H9 (cell line): ENCODE measurements at regions not wholly inside any gene's neighbourhood (a gene's known extent, or its start where the extent isn't known, plus 50 kb on each side); places are given as distances from the start of the nearest gene placed in this dataset.

Source experiments
- DNase-seq: peaks from one replicate; pipeline ENCODE4 v3.0.0-alpha.2; 2017
- H2AFZ ChIP-seq: one replicate; pipeline ENCODE4 v1.6.1; 2013; ENCODE audit warnings: mild to moderate bottlenecking, low read length, control low read depth, moderate library complexity
- H2AK5ac ChIP-seq: 2 replicates; pipeline ENCODE4 v1.6.1; 2013; ENCODE audit warnings: low read length, control low read depth, mixed read lengths; ENCODE audit not compliant: insufficient read length
- H2BK120ac ChIP-seq: one replicate; pipeline ENCODE4 v1.6.1; 2013; ENCODE audit warnings: low read depth, mild to moderate bottlenecking, low read length, control low read depth, inconsistent platforms; ENCODE audit not compliant: poor library complexity, severe bottlenecking
- H2BK12ac ChIP-seq: 2 replicates; pipeline ENCODE4 v1.6.1; 2013; ENCODE audit warnings: low read length, control low read depth, mixed read lengths, low read depth; ENCODE audit not compliant: insufficient read length
- H2BK15ac ChIP-seq: 2 replicates; pipeline ENCODE4 v1.6.1; 2013; ENCODE audit warnings: low read depth, low read length, control low read depth
- H2BK20ac ChIP-seq: one replicate; pipeline ENCODE4 v1.6.1; 2013; ENCODE audit warnings: low read depth, mild to moderate bottlenecking, low read length, control low read depth, inconsistent platforms; ENCODE audit not compliant: poor library complexity, severe bottlenecking
- H2BK5ac ChIP-seq: 2 replicates; pipeline ENCODE4 v1.6.1; 2013; ENCODE audit warnings: low read length, control low read depth, mixed read lengths; ENCODE audit not compliant: insufficient read length
- H3K14ac ChIP-seq: 2 replicates; pipeline ENCODE4 v1.6.1; 2013; ENCODE audit warnings: low read length, control low read depth; ENCODE audit not compliant: insufficient read depth
- H3K18ac ChIP-seq: 2 replicates; pipeline ENCODE4 v1.6.1; 2013; ENCODE audit warnings: low read depth, mild to moderate bottlenecking, mixed read lengths, low read length, control low read depth; ENCODE audit not compliant: insufficient read length
- H3K23ac ChIP-seq: 2 replicates; pipeline ENCODE4 v1.6.1; 2013; ENCODE audit warnings: low read length, control low read depth, mixed read lengths, low read depth; ENCODE audit not compliant: insufficient read length
- H3K23me2 ChIP-seq: 2 replicates; pipeline ENCODE4 v1.6.1; 2013; ENCODE audit warnings: low read depth, mild to moderate bottlenecking, mixed read lengths, low read length, control low read depth; ENCODE audit not compliant: insufficient read length, poor library complexity, severe bottlenecking
- H3K27ac ChIP-seq: 2 replicates; pipeline ENCODE4 v1.5.1; 2013; ENCODE audit warnings: low read length, control low read depth, mixed read lengths, low read depth; ENCODE audit not compliant: insufficient read length
- H3K27me3 ChIP-seq: 2 replicates; pipeline ENCODE4 v1.6.1; 2013; ENCODE audit warnings: low read length, control low read depth, inconsistent platforms; ENCODE audit not compliant: insufficient read depth
- H3K4ac ChIP-seq: 2 replicates; pipeline ENCODE4 v1.6.1; 2013; ENCODE audit warnings: low read depth, mild to moderate bottlenecking, control low read depth, inconsistent platforms, low read length, moderate library complexity
- H3K4me1 ChIP-seq: 2 replicates; pipeline ENCODE4 v1.6.1; 2013; ENCODE audit warnings: low read length, control low read depth, inconsistent platforms; ENCODE audit not compliant: insufficient read depth
- H3K4me2 ChIP-seq: 2 replicates; pipeline ENCODE4 v1.6.1; 2013; ENCODE audit warnings: low read length, control low read depth, mixed read lengths; ENCODE audit not compliant: insufficient read length, insufficient read depth
- H3K56ac ChIP-seq: 2 replicates; pipeline ENCODE4 v1.6.1; 2013; ENCODE audit warnings: low read depth, mild to moderate bottlenecking, mixed read lengths, low read length, control low read depth; ENCODE audit not compliant: insufficient read length
- H3K79me1 ChIP-seq: 2 replicates; pipeline ENCODE4 v1.6.1; 2013; ENCODE audit warnings: low read depth, mild to moderate bottlenecking, moderate library complexity, low read length, control low read depth, inconsistent platforms; ENCODE audit not compliant: insufficient read depth, poor library complexity, severe bottlenecking
- H3K79me2 ChIP-seq: 2 replicates; pipeline ENCODE4 v1.6.1; 2013; ENCODE audit warnings: low read length, control low read depth, inconsistent platforms; ENCODE audit not compliant: insufficient read depth
- H3K9ac ChIP-seq: 2 replicates; pipeline ENCODE4 v1.6.1; 2013; ENCODE audit warnings: low read length, control low read depth, mixed read lengths; ENCODE audit not compliant: insufficient read length; ENCODE audit errors: extremely low read depth
- H3K9me3 ChIP-seq: one replicate; pipeline ENCODE4 v1.6.1; 2013; ENCODE audit warnings: low read depth, low read length, inconsistent platforms; ENCODE audit not compliant: control insufficient read depth
- H3T11ph ChIP-seq: one replicate; pipeline ENCODE4 v1.6.1; 2013; ENCODE audit warnings: mild to moderate bottlenecking, low read length, control low read depth, inconsistent platforms
- H4K20me1 ChIP-seq: one replicate; pipeline ENCODE4 v1.6.1; 2013; ENCODE audit not compliant: control insufficient read depth, insufficient read length, insufficient read depth
- H4K5ac ChIP-seq: 2 replicates; pipeline ENCODE4 v1.6.1; 2013; ENCODE audit warnings: low read depth, mild to moderate bottlenecking, mixed read lengths, low read length, control low read depth; ENCODE audit not compliant: insufficient read length
- H4K8ac ChIP-seq: replicated peaks from 2 replicates; pipeline ENCODE4 v1.6.1; 2013; ENCODE audit warnings: low read length, control low read depth, mixed read lengths, low read depth; ENCODE audit not compliant: insufficient read length
- H4K91ac ChIP-seq: 2 replicates; pipeline ENCODE4 v1.6.1; 2013; ENCODE audit warnings: low read depth, mild to moderate bottlenecking, moderate library complexity, mixed read lengths, low read length, control low read depth; ENCODE audit not compliant: insufficient read length
- H3K27ac Mint-ChIP-seq, 3 experiments: 2 replicates in 2 of 3; 3 replicates in 1 of 3; pipeline ENCODE4 v1.8.0; 2020 to 2021; ENCODE audit warnings: mixed read lengths in 3 of 3, mild to moderate bottlenecking in 1 of 3, moderate library complexity in 1 of 3
- H3K27me3 Mint-ChIP-seq: 2 replicates; pipeline ENCODE4 v1.8.0; 2021; ENCODE audit warnings: low read depth, mild to moderate bottlenecking, moderate library complexity, mixed read lengths
- H3K36me3 Mint-ChIP-seq, 3 experiments: 2 replicates in 2 of 3; 3 replicates in 1 of 3; pipeline ENCODE4 v1.8.0; 2020 to 2021; ENCODE audit warnings: low read depth in 3 of 3, mixed read lengths in 3 of 3; ENCODE audit not compliant: insufficient read depth in 1 of 3
- H3K4me1 Mint-ChIP-seq, 2 experiments: 2 replicates each; pipeline ENCODE4 v1.8.0; 2020; ENCODE audit warnings: mixed read lengths in 2 of 2
- H3K4me3 Mint-ChIP-seq, 2 experiments: 2 replicates in 1 of 2; 3 replicates in 1 of 2; pipeline ENCODE4 v1.8.0; 2020 to 2021; ENCODE audit warnings: mild to moderate bottlenecking in 2 of 2, mixed read lengths in 2 of 2, moderate library complexity in 1 of 2
- H3K9me3 Mint-ChIP-seq, 2 experiments: 2 replicates in 1 of 2; 3 replicates in 1 of 2; pipeline ENCODE4 v1.8.0; 2020; ENCODE audit warnings: mild to moderate bottlenecking in 2 of 2, mixed read lengths in 2 of 2, moderate library complexity in 1 of 2
- CTCF ChIP-seq: fragments of 200-600 bp; sonication (generic); conservative IDR thresholded peaks from 3 replicates; pipeline ENCODE4 v1.8.0; 2021; ENCODE audit warnings: antibody characterized with exemption, mild to moderate bottlenecking
- WGBS: extraction: QIAGEN DNeasy Blood & Tissue Kit; methylation state at CpG from one replicate; pipeline ENCODE4 v1.1.7; 2013; ENCODE audit warnings: missing lambda C conversion rate, low lambda C conversion rate, mixed read lengths; ENCODE audit not compliant: insufficient read length; ENCODE audit errors: extremely low coverage; 5-methylcytosine and 5-hydroxymethylcytosine counted together

GRCh38 chr12:61993734-61994345, 266.4 kb upstream of the USP15 start:
- Histone ChIP-seq H3K14ac (no peak overlapping the region), H3K9ac (no peak overlapping the region), H4K8ac (no peak overlapping the region), H2AK5ac (no peak overlapping the region), H3K79me2 (no peaks in the 10 kb centered on the region), H4K91ac (no peak overlapping the region), H3K23ac (no peak overlapping the region), H2BK5ac (no peak overlapping the region), H3K27me3 (no peaks in the 10 kb centered on the region), H3K18ac (no peak overlapping the region), H3K9me3 (no peaks in the 10 kb centered on the region), H2AFZ (no peak overlapping the region), H3T11ph (no peak overlapping the region), H3K56ac (no peak overlapping the region), H4K20me1 (no peaks in the 10 kb centered on the region), H2BK12ac (no peak overlapping the region), H3K79me1 (no peaks in the 10 kb centered on the region), H3K4ac (no peak overlapping the region), H2BK20ac (no peak overlapping the region), H3K4me2 (no peak overlapping the region), H3K4me1 (no peaks in the 10 kb centered on the region), H4K5ac (no peak overlapping the region), H2BK120ac (no peak overlapping the region), H3K27ac (no peak overlapping the region), H3K23me2 (no peaks in the 10 kb centered on the region), H2BK15ac (no peak overlapping the region)
- Mint-ChIP-seq H3K9me3 (no peaks in the 10 kb centered on the region), H3K4me1 (no peaks in the 10 kb centered on the region), H3K27ac (no peak overlapping the region), H3K4me3 (no peak overlapping the region), H3K36me3 (no peaks in the 10 kb centered on the region), H3K27me3 (no peaks in the 10 kb centered on the region)
- TF ChIP-seq CTCF, result peak; percentile 89
- no peak for DNase-seq
- WGBS, result no CpG with 5 or more reads among the region's 2 CpGs
